ENCODE measurements at regions not wholly inside any gene's neighbourhood (a gene's known extent, or its start where the extent isn't known, plus 50 kb on each side); places are given as distances from the start of the nearest gene placed in this dataset.

GRCh38 chr10:14407567-14407966, 76.8 kb upstream of the FRMD4A start (continued):
- TF ChIP-seq ZMIZ1 (IDR thresholded peaks at IDR 0.05; ENCODE audit: low read depth in 2 of 2, low read length in 2 of 2) (no peak), PML (IDR thresholded peaks at IDR 0.05; ENCODE audit: low read length) (no peak), ARID2 (IDR thresholded peaks at IDR 0.05) (no peak), STAT5B (CRISPR knock-in tag; IDR thresholded peaks at IDR 0.05) (no peak), SRSF9 (IDR thresholded peaks at IDR 0.05; ENCODE audit: borderline replicate concordance, low read depth, low read length) (no peak)

- Histone ChIP-seq H3K4me2 (ENCODE audit: insufficient read depth, low read length) (no peak overlapping the region), H3K27ac (ENCODE audit: extremely low read depth, low read depth, low read length) (no peak overlapping the region), H3K9me3 (replicated peaks; ENCODE audit: control insufficient read depth, insufficient read depth, low read depth, low read length) (no peaks in the 10 kb centered on the region), H3K4me3 (no peak overlapping the region), H4K20me1 (replicated peaks; ENCODE audit: control insufficient read depth, insufficient read depth, low read length) (no peaks in the 10 kb centered on the region), H2AFZ (ENCODE audit: low read depth, low read length) (no peak overlapping the region), H3K9ac (ENCODE audit: insufficient read depth in 1 of 2, low read depth in 2 of 2, low read length in 2 of 2) (no peak overlapping the region), H3K36me3 (ENCODE audit: control insufficient read depth, insufficient read depth, low read length) (no peaks in the 10 kb centered on the region), H3K4me1 (replicated peaks in 1 of 2; ENCODE audit: control insufficient read depth in 2 of 2, insufficient read depth in 2 of 2, low read length in 2 of 2) (no peaks in the 10 kb centered on the region), H3K9me1 (ENCODE audit: control insufficient read depth, insufficient read depth, low read length) (no peaks in the 10 kb centered on the region), H3K27me3 (ENCODE audit: control insufficient read depth in 2 of 2, insufficient read depth in 2 of 2, low read length in 2 of 2) (peaks cover 12 to 20% of the 10 kb centered on the region in 2 experiments; a peak in 4 of 5 replicates), H3K79me2 (ENCODE audit: control insufficient read depth, insufficient read depth, low read length) (no peaks in the 10 kb centered on the region)
- ChIA-PET POLR2A (no interaction called here), CTCF (ENCODE audit: low intra/inter-chr PET ratio) (no interaction called here)
- WGBS (ENCODE audit: insufficient coverage, low coverage, missing lambda C conversion rate), result under 1% methylated on average over 18 of the region's 18 CpGs
- no peak for ATAC-seq
- intact Hi-C loops (cut with micrococcal nuclease), result no loop called here
- BruUV-seq (replicated peaks), result no TSS peak
- no peak for DNase-seq (ENCODE audit: extremely low read depth in 1 of 4, low spot score in 3 of 4)
- FAIRE-seq, result no peak
- in situ Hi-C loops (cut with MboI), result no loop called here
- TF ChIP-seq DDX20 (tag; IDR thresholded peaks at IDR 0.05; ENCODE audit: low read depth) (no peak), SLC30A9 (CRISPR knock-in tag; IDR thresholded peaks at IDR 0.05) (no peak), PHF20 (IDR thresholded peaks at IDR 0.05; ENCODE audit: partially characterized antibody) (no peak), ZNF3 (CRISPR knock-in tag; IDR thresholded peaks at IDR 0.05) (no peak), CBX1 (IDR thresholded peaks at IDR 0.05; ENCODE audit: low read depth) (no peak), CREB1 (IDR thresholded peaks at IDR 0.05) (no peak), CREB1 (CRISPR knock-in tag; IDR thresholded peaks at IDR 0.05) (no peak)
These were observed 74.6 kb upstream of the FRMD4A start for GRCh38 chr10:14405076-14406065.

Measured in K562 (cell line).